Posterior vena cava (tissue), 2 donors: ENCODE measurements at regions not wholly inside any gene's neighbourhood (a gene's known extent, or its start where the extent isn't known, plus 50 kb on each side); places are given as distances from the start of the nearest gene placed in this dataset.

ENCODE experiments used
- DNase-seq: peaks from one replicate; pipeline ENCODE4 v3.0.0-alpha.2; 2020; ENCODE audit warnings: low spot score
- intact Hi-C, 2 donors: fragments of 100-400 bp; cut with DNase I; formaldehyde crosslinking; loops; one replicate each; pipeline versions ENCODE4 v1.14.1 to v1.14.2; 2022 to 2023
- donor health status: DM: yes; HTN: yes; CAD: no.
- donor health status: DM: yes; HTN: yes; CAD: no.

- DNase-seq = no peak
- intact Hi-C loops = no loop called here
These were observed 316.7 kb upstream of the MARCKS start for GRCh38 chr6:113540466-113540865.

GRCh38 chr6:113551168-113551567, 306.0 kb upstream of the MARCKS start:
- intact Hi-C loops = no loop called here
- no peak for DNase-seq

GRCh38 chr6:113556775-113557174, 300.4 kb upstream of the MARCKS start:
- DNase-seq = no peak
- intact Hi-C loops = no loop called here

- DNase-seq = no peak
- intact Hi-C loops = no loop called here
These were observed 298.7 kb upstream of the MARCKS start for GRCh38 chr6:113558431-113558830.

- intact Hi-C loops = no loop called here
- DNase-seq = no peak
These were observed 298.2 kb upstream of the MARCKS start for GRCh38 chr6:113558966-113559365.

- intact Hi-C loops = no loop called here
- DNase-seq = no peak
These were observed 296.8 kb upstream of the MARCKS start for GRCh38 chr6:113560376-113560775.

GRCh38 chr6:113560908-113561307, 296.2 kb upstream of the MARCKS start:
- no peak for DNase-seq
- intact Hi-C loops = no loop called here

GRCh38 chr6:113562248-113562647, 294.9 kb upstream of the MARCKS start:
- DNase-seq = no peak
- intact Hi-C loops = no loop called here

GRCh38 chr6:113564371-113565171, 292.6 kb upstream of the MARCKS start:
- intact Hi-C loops = no loop called here
- DNase-seq = peak; percentile 84

- intact Hi-C loops = no loop called here
- DNase-seq = no peak
These were observed 291.8 kb upstream of the MARCKS start for GRCh38 chr6:113565306-113565705.

- intact Hi-C loops = no loop called here
- no peak for DNase-seq
These were observed 287.0 kb upstream of the MARCKS start for GRCh38 chr6:113570161-113570560.

GRCh38 chr6:113570641-113571040, 286.5 kb upstream of the MARCKS start:
- no peak for DNase-seq
- intact Hi-C loops = no loop called here

GRCh38 chr6:113574147-113574546, 283.0 kb upstream of the MARCKS start:
- intact Hi-C loops = no loop called here
- no peak for DNase-seq

- DNase-seq = no peak
- intact Hi-C loops = no loop called here
These were observed 280.8 kb upstream of the MARCKS start for GRCh38 chr6:113576310-113576709.

GRCh38 chr6:113578691-113579090, 278.5 kb upstream of the MARCKS start:
- intact Hi-C loops = no loop called here
- DNase-seq = no peak

- intact Hi-C loops = no loop called here
These were observed 272.4 kb upstream of the MARCKS start for GRCh38 chr6:113584767-113585166.

GRCh38 chr6:113585246-113585645, 271.9 kb upstream of the MARCKS start:
- intact Hi-C loops = no loop called here
- no peak for DNase-seq

More at GRCh38 chr6:113584767-113585166, 272.4 kb upstream of the MARCKS start:
- no peak for DNase-seq

GRCh38 chr6:113586413-113587077, 270.6 kb upstream of the MARCKS start:
- intact Hi-C loops = no loop called here
- no peak for DNase-seq

GRCh38 chr6:113587078-113587699, 270.0 kb upstream of the MARCKS start:
- intact Hi-C loops = no loop called here
- no peak for DNase-seq

- no peak for DNase-seq
- intact Hi-C loops = no loop called here
These were observed 268.5 kb upstream of the MARCKS start for GRCh38 chr6:113588646-113589045.
